Neutrophil (primary cell): ENCODE measurements at regions not wholly inside any gene's neighbourhood (a gene's known extent, or its start where the extent isn't known, plus 50 kb on each side); places are given as distances from the start of the nearest gene placed in this dataset.

Source experiments
- H3K27ac ChIP-seq: fragments of 200-600 bp; sonication (generic); 2 replicates; pipeline ENCODE4 v1.5.1; 2016; ENCODE audit warnings: mild to moderate bottlenecking, moderate library complexity
- H3K27me3 ChIP-seq: fragments of 200-600 bp; sonication (generic); 2 replicates; pipeline ENCODE4 v1.6.0; 2016; ENCODE audit warnings: mild to moderate bottlenecking
- H3K36me3 ChIP-seq: fragments of 200-600 bp; sonication (generic); 2 replicates; pipeline ENCODE4 v1.5.1; 2017
- H3K4me1 ChIP-seq, 2 experiments: fragments of 200-600 bp in 1 of 2; sonication (generic) in 1 of 2; 1 replicate in 1 of 2; 2 replicates in 1 of 2; pipeline versions ENCODE4 v1.5.1 to v1.6.1; 2013 to 2016; ENCODE audit warnings: low read depth in 1 of 2, low read length in 1 of 2, mild to moderate bottlenecking in 1 of 2, moderate library complexity in 1 of 2; ENCODE audit not compliant: control insufficient read depth in 1 of 2, insufficient read depth in 1 of 2
- H3K4me3 ChIP-seq, 2 experiments: fragments of 200-600 bp in 1 of 2; sonication (generic) in 1 of 2; 1 replicate in 1 of 2; 2 replicates in 1 of 2; pipeline ENCODE4 v1.5.1; 2013 to 2016; ENCODE audit warnings: low read depth in 1 of 2, low read length in 1 of 2, mild to moderate bottlenecking in 1 of 2, moderate library complexity in 1 of 2
- H3K9me3 ChIP-seq: fragments of 200-600 bp; sonication (generic); 2 replicates; pipeline ENCODE4 v1.5.1; 2016
- CTCF ChIP-seq: fragments of 200-600 bp; sonication (generic); IDR thresholded peaks from 2 replicates; pipeline ENCODE4 v1.5.1; 2016; ENCODE audit warnings: antibody characterized with exemption

- TF ChIP-seq CTCF = no peak
- Histone ChIP-seq H3K27ac (no peak overlapping the region), H3K4me3 (no peak overlapping the region), H3K4me1 (no peaks in the 10 kb centered on the region), H3K27me3 (peaks cover 66% of the 10 kb centered on the region), H3K36me3 (no peaks in the 10 kb centered on the region), H3K9me3 (no peaks in the 10 kb centered on the region)
These were observed 55.8 kb upstream of the OR6J1 start for GRCh38 chr14:22699801-22700564.

GRCh38 chr14:22713631-22713950, 52.9 kb upstream of the OXA1L start:
- peaks cover 9 to 11% of the 10 kb centered on the region in 2 experiments for H3K4me1 ChIP-seq
- H3K9me3 ChIP-seq = no peaks in the 10 kb centered on the region
- no peak overlapping the region for H3K27ac ChIP-seq
- H3K4me3 ChIP-seq = peak overlapping the region in 1 of 2 experiments; percentile 40
- H3K27me3 ChIP-seq = peaks cover 91% of the 10 kb centered on the region
- TF ChIP-seq CTCF = no peak
- H3K36me3 ChIP-seq = no peaks in the 10 kb centered on the region

GRCh38 chr14:22715186-22715812, 51.2 kb upstream of the OXA1L start:
- Histone ChIP-seq H3K9me3 (no peaks in the 10 kb centered on the region), H3K27ac (no peak overlapping the region), H3K36me3 (no peaks in the 10 kb centered on the region), H3K4me1 (peaks cover 9 to 11% of the 10 kb centered on the region in 2 experiments), H3K4me3 (no peak overlapping the region), H3K27me3 (peaks cover 91% of the 10 kb centered on the region)
- TF ChIP-seq CTCF = no peak

- Histone ChIP-seq H3K4me1 (peaks cover 9 to 11% of the 10 kb centered on the region in 2 experiments), H3K27ac (no peak overlapping the region), H3K36me3 (no peaks in the 10 kb centered on the region), H3K9me3 (no peaks in the 10 kb centered on the region), H3K4me3 (no peak overlapping the region), H3K27me3 (peaks cover 91% of the 10 kb centered on the region)
- no peak for TF ChIP-seq CTCF
These were observed 50.6 kb upstream of the OXA1L start for GRCh38 chr14:22715890-22716289.
